Forelimb muscle (tissue), 1 donor: ENCODE measurements at regions not wholly inside any gene's neighbourhood (a gene's known extent, or its start where the extent isn't known, plus 50 kb on each side); places are given as distances from the start of the nearest gene placed in this dataset.
"Not testable (repeated sequence)": the region's sequence is repeated elsewhere in the genome, so short reads cannot be mapped to it uniquely, and the experiment has no call there.

Experiments
- DNase-seq: peaks from one replicate; pipeline ENCODE4 v3.0.0-alpha.2; 2013; ENCODE audit warnings: low read depth

DNA sequence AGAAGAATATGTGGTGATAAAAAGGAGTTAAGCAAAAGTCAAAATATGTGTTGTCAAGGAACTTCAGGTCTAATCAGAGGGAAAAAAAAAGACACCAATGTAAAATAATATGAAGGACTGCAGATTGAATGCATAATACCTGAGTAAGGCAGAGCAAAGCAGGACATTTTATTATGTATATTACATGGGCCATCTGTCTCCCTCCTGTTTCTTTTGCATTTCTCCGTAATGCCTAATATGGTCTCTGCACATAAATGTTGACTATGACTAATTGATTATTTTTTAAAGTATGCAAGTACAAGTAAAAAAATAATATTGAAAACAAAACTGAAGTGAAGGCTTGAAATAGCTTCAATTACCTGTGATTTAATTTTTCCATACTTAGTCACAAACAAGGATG, 384.7 kb upstream of the MAN1A1 start:
- no peak for DNase-seq

DNA sequence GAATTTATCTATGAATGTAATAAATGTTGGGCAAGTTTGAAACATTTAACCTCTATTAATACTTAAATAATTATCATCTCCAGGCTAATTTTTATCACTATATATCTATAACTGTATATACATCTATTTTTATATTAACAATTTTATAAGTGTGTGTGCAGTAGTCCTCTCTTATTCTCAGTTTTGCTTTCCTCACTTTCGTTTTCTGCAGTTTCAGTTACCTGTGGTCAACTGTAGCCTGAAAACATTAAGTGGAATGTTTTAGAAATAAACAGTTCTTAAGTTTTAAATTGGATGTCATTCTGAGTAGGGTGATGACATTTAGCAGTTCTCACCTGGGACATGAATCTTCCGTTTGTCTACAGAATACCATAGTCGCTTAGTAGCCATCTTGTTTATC, 379.4 kb upstream of the MAN1A1 start:
- DNase-seq: no peak

DNA sequence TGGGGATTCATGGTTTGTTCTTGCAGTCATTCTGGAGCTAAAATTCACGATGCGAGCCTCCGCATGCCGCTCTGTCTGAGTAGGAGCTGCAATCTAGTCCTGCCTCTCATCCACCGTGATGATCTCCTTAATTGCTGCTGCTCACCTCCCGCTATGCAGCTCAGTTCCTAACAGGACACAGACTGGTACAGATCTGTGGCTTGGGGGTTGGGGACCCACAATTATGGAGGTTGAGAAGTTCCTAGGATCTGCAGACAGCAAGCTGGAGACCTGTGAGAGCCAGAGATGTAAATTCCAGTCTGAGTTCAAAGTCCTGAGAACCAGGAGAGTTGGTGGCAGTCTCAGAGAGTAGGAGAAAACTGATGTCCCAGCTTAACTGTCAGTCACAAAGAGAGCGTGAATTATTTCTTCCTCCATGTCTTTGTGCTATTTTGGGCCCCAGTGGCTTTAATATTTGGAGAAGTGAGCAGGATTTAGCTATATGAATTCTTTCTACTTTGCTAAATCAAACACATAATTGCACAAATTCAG, 378.7 kb upstream of the MAN1A1 start:
- no peak for DNase-seq

DNA sequence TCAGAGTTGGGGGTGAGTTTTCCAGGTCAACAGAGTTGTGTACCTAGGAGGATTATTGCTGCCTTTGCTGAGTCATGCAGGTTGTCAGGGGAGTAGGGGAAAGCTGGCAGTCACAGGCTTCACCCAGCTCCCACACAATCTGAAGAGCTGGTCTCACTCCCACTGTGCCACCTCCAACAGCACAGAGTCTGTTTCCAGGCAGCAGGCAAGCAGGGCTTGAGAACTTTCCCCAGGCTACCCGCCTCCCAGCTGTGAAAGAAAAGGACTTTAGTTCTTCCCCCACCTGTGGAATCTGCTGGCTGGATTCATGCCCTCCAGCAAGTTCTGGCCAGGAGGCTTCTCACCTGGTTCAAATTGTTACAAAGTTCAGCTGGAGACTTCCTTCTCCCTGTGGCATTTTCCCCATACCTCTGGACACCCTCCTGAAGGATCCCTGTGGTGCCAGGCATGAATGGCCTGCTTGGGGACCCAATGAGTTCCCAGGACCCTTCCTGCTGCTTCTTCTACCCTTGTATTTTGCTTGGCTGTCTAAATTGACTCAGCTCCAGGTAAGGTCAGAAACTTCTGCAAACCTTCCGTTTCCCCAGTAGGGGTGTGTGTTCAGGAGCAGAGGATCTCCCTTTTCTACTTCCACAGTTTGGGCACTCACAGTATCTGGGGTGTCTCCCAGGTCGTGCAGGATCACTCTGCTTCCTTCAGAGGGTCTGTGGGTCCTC, 378.1 kb upstream of the MAN1A1 start:
- no peak for DNase-seq

DNA sequence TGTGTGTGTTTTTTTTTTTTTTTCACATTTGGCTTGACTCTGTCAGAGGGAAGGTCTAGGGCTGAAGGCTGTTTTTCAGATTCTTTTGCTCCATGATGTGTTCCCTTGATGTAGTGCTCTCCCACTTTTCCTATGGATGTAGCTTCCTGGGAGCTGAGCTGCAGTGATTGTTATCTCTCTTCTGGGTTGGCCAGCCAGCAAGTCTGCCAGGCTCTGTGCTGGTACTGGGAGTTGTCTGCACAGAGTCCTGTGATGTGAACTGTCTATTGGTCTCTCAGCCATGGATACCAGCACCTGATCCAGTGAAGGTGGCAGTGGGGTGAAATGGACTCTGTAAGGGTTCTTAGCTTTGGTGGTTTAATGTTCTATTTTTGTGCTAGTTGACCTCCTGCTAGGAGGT, 377.4 kb upstream of the MAN1A1 start:
- DNase-seq: not testable (repeated sequence)

DNA sequence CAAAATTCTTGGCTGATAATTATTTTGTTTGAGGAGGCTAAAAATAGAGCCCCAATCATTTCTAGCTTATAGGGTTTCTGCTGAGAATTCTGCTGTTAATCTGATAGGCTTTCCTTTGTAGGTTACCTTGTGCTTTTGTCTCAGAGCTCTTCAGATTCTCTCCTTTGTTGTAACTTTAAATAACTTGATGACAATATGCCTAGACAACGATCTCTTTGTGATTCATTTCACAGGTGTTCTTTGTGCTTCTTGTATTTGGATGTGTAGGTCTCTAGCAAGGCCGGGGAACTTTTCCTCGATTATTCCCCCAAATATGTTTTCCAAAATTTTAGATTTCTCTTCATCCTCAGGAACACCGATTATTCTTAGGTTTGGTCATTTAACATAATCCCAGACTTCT, 376.5 kb upstream of the MAN1A1 start:
- DNase-seq: no peak

DNA sequence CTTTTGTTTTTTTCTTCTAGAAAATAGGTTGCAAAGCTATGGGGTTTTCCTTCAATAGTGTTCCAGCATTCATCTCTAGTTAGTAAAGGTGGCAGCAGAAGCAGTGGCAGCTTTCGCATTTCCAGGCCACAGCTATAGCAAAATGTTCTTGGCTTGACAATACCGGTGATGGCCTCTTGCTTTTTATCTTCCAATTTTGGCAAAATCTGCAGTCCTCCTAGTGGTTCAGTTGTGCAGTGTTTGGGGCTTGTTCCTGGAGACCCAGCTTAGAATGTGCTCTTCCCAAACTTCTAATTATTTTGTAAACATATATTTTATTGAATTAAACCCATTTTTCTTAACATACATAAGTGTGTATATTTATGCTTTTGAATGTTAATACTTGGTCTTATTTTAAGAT, 370.6 kb upstream of the MAN1A1 start:
- no peak for DNase-seq

DNA sequence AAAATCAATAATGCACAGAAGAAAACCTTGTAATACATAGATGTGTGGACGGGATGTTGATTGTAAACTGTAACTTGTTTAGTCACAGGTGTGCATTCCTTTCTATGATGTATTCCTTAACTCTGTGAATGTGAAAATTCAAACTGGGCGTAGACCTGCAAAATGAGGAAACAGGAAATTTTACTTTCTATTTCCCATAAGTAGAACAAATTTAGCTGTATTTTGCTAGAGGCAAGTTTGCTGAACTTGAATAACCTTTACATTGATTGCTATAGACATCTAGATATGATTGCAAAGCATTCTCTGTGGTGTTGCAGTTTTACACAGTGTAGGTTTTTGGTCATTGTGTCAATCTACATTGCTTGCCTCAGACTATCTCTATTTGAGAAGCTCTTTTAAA, 368.4 kb upstream of the MAN1A1 start:
- DNase-seq: no peak

DNA sequence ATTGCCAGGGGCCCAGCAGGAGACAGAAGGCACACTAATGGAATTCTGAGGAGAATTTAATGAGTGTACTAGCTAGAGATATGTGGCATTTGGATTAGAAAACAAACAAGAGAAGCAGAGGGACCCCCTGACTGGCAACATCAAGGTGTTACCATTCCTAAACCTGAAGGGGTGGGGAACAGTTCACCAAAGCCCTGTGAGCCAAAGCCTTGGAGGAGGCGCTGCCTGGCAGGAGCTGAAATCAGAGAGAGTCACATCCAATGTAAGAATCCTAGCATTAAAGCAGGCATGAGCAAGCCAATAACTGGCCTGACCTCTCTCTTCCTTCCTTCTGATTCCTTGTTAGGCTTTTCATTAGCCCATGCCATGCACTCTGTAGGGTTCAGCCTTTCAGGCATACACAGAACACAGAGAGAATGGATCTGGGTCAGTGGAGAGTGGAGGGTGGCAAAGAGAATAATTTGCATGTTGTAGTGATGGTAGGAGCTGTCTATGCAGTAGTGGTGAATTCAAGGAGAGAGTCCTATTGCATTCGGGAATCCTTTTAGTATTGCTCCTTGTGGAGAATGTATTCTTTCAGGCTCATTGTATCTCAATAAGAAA, 367.2 kb upstream of the MAN1A1 start:
- DNase-seq: no peak

DNA sequence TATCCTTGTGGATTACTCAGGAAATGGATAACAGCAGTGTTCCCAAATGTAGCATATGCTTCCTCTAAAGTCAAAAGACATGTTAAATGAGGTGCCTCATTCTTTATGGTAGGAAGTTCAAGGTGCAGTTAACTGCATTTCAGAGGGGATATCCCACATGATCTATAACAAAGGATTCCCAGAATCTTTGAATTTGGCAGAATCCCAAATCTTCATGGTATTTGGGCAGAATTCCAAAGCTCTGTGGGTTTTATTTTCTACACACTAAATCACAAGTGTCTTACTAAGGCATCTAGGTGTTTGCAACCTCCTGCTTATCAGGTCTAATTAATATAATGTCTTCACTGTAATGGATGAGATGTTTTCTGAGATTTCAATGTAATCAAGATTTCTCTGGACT, 364.3 kb upstream of the MAN1A1 start:
- no peak for DNase-seq

DNA sequence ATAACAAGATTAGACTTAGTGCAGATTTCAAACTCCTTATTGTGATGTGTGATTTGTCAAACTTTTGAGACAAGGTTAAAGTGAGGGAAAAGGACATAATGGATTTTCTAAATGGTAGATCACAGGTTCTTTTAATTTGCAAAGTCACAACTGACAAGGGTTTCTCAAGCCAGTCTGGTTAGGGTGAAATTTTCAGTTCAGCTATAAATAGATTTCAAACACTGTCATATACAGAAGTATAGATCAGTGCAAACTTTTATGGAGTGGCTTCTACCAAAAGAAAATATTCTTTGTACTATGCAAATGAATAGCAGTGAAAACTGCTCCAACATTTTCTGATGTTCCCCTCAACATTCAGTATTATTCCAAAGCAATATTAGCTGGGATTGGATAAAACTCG, 337.1 kb upstream of the MAN1A1 start:
- DNase-seq: no peak

DNA sequence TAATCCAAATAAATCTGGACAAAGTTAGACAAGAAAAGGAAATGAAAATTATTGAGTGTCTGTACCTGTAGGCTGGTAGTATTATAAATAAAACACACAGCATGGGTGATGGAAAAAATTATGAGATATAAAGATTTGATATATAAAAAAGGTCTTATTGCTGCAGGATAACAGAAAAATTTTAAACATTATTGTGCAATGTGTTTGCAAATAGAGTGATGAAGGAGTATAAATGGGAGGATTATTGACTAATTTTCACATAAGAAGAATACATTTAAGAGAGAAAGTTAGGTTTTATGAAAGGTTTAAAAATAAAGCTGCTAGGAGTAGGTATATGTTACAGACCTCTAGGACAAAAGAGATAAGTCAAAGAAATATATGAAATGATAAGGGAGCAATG, 336.7 kb upstream of the MAN1A1 start:
- no peak for DNase-seq

DNA sequence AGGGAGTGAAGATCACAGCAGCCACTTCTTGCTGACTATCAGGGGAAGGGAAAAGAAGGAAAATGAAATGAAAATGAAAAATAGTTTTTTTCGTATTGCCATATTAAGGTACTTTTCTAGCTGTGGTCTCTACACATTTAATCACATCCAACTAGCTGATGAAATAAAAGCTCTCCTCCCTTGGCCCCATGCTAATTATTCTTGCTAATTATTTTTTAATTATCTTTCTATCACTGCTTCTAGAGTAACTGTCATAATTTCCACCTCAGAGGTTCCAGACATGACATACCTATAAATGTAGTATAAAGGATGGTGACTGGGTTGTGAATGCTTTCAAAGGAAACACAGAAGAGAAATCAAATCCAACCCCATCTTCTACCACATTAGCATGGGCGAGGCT, 334.1 kb upstream of the MAN1A1 start:
- DNase-seq: no peak

DNA sequence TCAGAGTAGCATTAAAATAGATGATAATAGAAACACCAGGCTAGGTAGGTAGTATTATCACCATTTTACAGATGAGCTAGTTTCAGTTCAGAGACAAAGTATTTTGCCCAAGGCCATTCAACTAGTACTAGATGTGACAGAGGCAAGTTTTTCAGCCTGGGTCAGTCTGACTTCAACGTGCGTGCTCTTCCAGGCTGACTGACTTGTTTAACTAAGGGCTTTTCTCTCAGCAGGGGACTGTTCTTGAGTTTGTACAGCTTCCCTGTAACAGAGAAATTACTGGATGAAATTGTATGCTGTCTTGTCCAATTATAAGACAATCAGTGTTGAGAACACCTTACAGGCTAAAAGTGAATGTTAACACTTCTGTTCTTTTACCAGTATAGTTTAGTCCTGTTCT, 333.5 kb upstream of the MAN1A1 start:
- DNase-seq: no peak

DNA sequence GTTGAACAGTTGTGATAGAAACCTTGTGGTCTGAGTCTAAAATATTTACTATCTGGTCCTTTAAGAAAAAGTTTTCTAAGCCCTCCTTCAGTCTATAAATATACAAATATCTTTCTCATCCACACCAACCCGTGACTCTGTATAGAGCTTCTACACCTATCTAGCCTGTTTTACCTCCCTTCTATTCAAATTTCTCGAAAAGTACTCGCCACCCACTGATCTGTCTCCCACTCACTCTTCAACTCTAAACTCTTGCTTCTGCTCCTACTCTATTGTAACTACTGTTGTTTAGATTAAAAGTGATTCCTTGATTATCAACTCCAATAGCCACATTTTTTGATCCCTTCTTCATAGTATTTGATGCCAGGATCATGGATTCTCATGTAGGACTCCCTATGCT, 329.4 kb upstream of the MAN1A1 start:
- no peak for DNase-seq

DNA sequence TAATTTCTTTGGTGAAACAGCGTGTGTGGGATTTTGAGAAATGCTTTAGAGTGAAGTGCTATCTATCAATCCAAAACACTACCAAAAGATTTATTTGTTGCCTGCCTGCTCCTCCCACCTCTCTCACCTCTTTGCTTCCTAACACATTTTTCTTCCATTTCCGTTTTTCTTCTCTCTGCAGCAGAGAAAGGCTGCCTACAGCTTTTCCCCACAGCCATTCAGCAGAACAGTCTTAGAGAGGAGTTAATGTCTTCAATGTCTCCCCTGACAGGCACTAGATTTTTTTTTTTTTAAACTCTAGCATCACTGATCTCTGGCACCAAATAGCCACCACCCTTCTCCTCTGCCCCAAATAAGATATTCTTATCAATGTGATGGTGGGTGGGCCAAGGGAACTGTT, 327.8 kb upstream of the MAN1A1 start:
- DNase-seq: no peak

DNA sequence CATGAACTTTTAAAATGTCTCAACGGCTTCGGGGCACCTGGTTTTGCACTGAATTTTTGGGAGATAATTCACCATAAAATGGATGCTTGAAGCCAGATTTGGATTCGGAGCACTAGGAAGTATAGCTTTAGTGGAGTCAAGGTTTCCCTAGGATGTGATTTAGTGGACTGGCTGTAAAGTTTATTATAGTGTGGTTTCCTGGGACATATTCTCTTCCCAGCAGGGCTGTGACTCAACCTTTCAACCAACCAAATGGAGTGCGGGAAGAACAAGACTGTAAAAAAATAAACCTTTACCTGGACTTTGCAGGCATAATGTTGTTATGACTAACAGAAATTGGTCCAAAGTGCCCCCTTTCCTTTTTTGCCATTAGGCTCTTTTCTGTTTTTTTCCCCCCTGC, 327.4 kb upstream of the MAN1A1 start:
- no peak for DNase-seq

DNA sequence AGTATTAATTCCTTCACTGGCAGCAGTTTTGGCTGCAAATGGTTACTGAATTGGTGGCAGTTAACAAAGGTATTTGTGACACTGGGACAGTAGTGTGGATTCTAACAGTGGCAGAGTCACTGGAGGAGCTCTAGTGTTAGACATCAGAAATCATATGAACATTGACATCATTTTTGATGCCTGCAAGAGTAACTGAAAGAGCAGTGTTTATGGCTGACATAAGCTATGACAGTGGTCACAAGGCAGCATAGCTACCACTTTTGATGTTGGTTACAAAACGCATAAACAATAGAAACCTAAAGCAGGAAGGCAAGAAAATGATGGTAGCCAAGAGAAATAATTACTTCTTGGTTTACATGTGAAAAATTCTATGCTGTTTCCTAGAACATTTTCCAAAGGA, 326.7 kb upstream of the MAN1A1 start:
- no peak for DNase-seq

DNA sequence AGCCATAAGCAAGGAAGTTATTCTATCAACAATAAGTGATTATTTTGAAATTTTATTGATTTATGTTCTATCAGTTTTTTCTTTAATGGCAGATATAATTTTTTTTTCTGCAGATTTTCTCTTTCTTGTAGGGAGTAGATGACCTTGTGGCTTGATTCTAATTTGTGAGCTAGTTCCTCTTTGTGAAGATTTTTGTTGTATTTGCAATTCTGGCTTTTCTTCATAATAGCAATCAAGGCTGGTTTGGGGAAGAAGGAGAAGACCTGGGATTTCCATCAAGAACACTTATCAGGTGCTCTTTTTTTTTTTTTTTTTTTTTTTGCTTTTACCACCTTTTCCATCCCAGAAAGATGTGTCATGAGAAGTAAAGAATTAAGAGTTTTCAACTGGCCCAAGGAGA, 324.2 kb upstream of the MAN1A1 start:
- DNase-seq: no peak

DNA sequence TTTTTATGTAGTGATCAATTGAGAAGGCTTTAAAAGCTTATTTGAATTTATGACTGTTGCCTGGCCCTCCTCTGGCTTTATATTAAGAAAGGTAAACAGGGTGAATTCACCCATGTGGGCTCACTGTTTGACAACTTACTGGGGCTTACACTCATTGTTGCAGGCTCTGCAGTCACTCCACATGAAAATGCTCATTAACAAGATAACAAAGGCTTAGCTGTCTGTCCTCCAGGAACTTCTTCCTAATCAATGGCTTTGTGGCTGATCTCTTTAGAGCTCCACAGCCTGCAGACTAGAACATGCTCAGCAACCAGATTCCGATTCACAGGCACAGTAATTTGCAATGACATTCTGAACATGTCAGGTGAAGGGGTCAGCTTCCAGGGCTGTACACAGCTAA, 323.2 kb upstream of the MAN1A1 start:
- no peak for DNase-seq

DNA sequence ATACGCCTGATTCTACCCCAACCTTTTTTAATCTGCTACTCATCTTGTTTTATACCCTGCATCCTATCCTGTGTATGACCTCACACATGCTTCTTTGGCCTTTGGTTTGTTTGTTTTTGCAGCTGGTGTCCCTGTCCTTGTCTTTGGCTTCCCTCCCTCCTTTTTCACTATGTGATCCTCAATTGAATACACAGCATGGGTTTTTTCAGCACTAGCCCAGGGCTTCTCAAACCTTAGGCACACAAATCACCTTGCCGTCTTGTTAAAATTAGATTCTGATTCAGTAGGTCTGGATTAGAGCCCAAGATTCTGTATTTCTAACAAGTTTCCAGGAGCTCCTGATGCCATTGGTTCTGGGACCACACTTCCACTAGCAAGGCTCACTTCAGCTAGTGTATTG, 321.5 kb upstream of the MAN1A1 start:
- no peak for DNase-seq

DNA sequence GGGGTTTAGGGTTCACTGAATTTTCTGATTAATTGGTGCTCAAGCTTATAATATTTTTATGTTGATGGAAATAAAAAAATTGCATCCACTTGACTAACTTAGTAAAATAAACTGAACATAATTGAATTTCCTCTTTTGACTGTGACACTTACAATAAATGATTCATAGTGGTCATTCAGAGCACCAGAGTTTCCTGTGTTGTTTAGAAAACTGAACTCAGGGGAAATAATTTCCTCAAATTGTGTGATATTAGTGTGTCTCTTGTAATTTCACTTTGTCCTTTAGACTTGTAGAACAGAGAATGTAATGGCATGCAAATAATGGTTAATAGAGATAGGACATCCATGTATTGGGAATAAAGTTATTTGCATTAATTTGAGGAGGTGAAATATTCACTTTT, 319.7 kb upstream of the MAN1A1 start:
- no peak for DNase-seq

DNA sequence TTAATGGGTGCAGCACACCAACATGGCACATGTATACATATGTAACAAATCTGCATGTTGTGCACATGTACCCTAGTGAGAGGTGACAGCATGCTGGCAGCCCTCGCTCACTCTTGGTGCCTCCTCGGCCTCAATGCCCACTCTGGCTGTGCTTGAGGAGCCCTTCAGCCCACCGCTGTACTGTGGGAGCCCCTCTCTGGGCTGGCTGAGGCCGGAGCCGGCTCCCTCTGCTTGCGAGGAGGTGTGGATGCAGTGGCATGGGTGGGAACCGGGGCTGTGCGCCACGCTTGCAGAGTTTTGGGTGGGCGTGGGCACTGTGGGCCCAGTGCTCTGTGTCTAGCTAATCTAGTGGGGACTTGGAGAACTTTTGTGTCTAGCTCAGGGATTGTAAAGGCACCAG, 315.9 kb upstream of the MAN1A1 start:
- DNase-seq: not testable (repeated sequence)

DNA sequence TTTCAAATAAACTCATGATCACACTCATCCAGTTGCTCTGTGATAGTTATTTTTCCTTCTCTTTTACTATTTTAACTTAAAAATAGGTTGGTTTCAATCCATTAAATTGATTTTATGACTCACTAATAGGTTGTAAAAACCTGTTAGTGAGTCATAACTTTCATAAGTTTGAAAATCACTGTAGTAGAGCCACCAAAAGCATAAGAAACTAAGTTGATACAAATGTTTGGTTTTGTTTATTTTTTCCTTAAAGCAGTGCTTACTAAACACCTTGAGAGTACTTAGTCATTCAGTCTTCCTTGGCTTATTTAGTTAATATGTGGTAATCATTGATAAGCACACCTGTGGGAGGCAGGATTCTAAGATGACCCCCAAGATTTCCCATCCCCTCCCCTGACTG, 312.1 kb upstream of the MAN1A1 start:
- DNase-seq: no peak
